Hepatocyte (in vitro differentiated cells): ENCODE measurements at regions not wholly inside any gene's neighbourhood (a gene's known extent, or its start where the extent isn't known, plus 50 kb on each side); places are given as distances from the start of the nearest gene placed in this dataset.

ENCODE experiments used
- DNase-seq: peaks from one replicate; pipeline ENCODE4 v3.0.0-alpha.2; 2016; ENCODE audit warnings: low spot score
- H2AFZ ChIP-seq: fragments of 200-600 bp; sonication (generic); 2 replicates; pipeline ENCODE4 v1.6.0; 2016; ENCODE audit warnings: antibody characterized with exemption, mild to moderate bottlenecking
- H3K27ac ChIP-seq: fragments of 200-600 bp; sonication (generic); 2 replicates; pipeline ENCODE4 v1.5.1; 2016; ENCODE audit warnings: mild to moderate bottlenecking
- H3K27me3 ChIP-seq: fragments of 200-600 bp; sonication (generic); 2 replicates; pipeline ENCODE4 v1.6.1; 2016
- H3K36me3 ChIP-seq: fragments of 200-600 bp; sonication (generic); replicated peaks from 2 replicates; pipeline ENCODE4 v1.5.1; 2016; ENCODE audit warnings: low read depth; ENCODE audit not compliant: insufficient read depth
- H3K4me1 ChIP-seq: fragments of 200-600 bp; sonication (generic); 2 replicates; pipeline ENCODE4 v1.5.1; 2016; ENCODE audit warnings: mild to moderate bottlenecking, moderate library complexity; ENCODE audit not compliant: insufficient read depth
- H3K4me2 ChIP-seq: fragments of 200-600 bp; sonication (generic); 2 replicates; pipeline ENCODE4 v1.6.0; 2016
- H3K4me3 ChIP-seq: fragments of 200-600 bp; sonication (generic); 2 replicates; pipeline ENCODE4 v1.5.1; 2016; ENCODE audit warnings: mild to moderate bottlenecking
- H3K79me2 ChIP-seq: fragments of 200-600 bp; sonication (generic); 2 replicates; pipeline ENCODE4 v1.6.0; 2017; ENCODE audit warnings: mild to moderate bottlenecking
- H3K9me2 ChIP-seq: fragments of 200-600 bp; sonication (generic); replicated peaks from 2 replicates; pipeline ENCODE4 v1.6.0; 2017; ENCODE audit warnings: mild to moderate bottlenecking; ENCODE audit not compliant: insufficient read depth
- H3K9me3 ChIP-seq: fragments of 200-600 bp; sonication (generic); 2 replicates; pipeline ENCODE4 v1.5.1; 2016; ENCODE audit warnings: low read depth, mild to moderate bottlenecking
- H4K20me1 ChIP-seq: fragments of 200-600 bp; sonication (generic); 2 replicates; pipeline ENCODE4 v1.6.0; 2016; ENCODE audit warnings: mild to moderate bottlenecking; ENCODE audit not compliant: insufficient read depth, poor library complexity, severe bottlenecking
- EZH2 ChIP-seq: fragments of 200-600 bp; sonication (generic); IDR thresholded peaks from 2 replicates; pipeline ENCODE4 v1.6.1; 2016; ENCODE audit warnings: antibody characterized with exemption, mild to moderate bottlenecking, borderline replicate concordance
- EZH2phosphoT487 ChIP-seq: fragments of 200-600 bp; sonication (generic); IDR thresholded peaks from one replicate; pipeline ENCODE4 v1.6.1; 2018; ENCODE audit warnings: antibody characterized with exemption, mild to moderate bottlenecking, low read depth, moderate library complexity; ENCODE audit not compliant: unreplicated experiment, severe bottlenecking
- WGBS: methylation state at CpG from one replicate; pipeline ENCODE4 v1.1.6; 2016; ENCODE audit warnings: low lambda C conversion rate; ENCODE audit errors: missing lambda C conversion rate; 5-methylcytosine and 5-hydroxymethylcytosine counted together
- TF ChIP-seq, protein P1 (sequence below): fragments of 200-600 bp; sonication (generic); IDR thresholded peaks from 2 replicates; pipeline ENCODE4 v1.5.1; 2016; ENCODE audit warnings: antibody characterized with exemption, mild to moderate bottlenecking; ENCODE audit not compliant: poor library complexity

DNA sequence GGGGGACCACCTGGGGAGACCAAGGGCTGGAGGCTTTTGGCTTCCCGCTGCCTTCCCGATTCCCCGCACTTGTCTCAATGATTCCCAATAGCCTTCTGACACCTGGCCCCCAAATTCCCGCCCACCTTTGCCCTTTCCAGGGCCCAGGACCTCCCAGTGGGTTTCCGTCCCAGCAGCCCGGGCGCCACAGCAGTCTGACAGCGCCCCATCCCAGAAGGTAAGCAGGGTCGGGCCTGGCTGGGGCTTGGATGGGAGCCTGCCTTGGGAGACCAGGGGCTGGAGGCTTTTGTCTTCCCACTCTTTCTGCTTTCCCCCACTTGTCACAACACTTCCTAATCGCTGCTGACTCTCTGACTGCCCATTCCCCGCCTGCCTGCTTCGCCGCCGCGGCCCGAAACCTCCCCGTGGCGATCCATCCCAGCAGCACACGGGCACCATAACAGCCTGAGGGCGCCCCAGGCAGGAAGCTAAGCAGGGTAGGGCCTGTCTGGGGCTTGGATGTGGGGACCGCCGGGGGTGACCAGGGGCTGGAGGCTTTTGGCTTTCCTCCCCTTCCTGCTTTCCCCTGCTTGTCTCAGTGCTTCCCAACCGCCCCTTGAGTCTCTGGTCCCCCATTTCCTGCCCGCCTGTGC lies 2289.3 kb downstream of the TP53TG3F start:
- no peaks in the 10 kb centered on the region for H3K79me2 ChIP-seq
- H4K20me1 ChIP-seq: no peaks in the 10 kb centered on the region
- no peaks in the 10 kb centered on the region for H3K4me1 ChIP-seq
- no peaks in the 10 kb centered on the region for H3K27me3 ChIP-seq
- TF ChIP-seq EZH2phosphoT487 (no peak), EZH2 (no peak)
- TF ChIP-seq, protein P1, sequence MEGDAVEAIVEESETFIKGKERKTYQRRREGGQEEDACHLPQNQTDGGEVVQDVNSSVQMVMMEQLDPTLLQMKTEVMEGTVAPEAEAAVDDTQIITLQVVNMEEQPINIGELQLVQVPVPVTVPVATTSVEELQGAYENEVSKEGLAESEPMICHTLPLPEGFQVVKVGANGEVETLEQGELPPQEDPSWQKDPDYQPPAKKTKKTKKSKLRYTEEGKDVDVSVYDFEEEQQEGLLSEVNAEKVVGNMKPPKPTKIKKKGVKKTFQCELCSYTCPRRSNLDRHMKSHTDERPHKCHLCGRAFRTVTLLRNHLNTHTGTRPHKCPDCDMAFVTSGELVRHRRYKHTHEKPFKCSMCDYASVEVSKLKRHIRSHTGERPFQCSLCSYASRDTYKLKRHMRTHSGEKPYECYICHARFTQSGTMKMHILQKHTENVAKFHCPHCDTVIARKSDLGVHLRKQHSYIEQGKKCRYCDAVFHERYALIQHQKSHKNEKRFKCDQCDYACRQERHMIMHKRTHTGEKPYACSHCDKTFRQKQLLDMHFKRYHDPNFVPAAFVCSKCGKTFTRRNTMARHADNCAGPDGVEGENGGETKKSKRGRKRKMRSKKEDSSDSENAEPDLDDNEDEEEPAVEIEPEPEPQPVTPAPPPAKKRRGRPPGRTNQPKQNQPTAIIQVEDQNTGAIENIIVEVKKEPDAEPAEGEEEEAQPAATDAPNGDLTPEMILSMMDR: no peak
- no peak for DNase-seq
- H3K4me2 ChIP-seq: no peak overlapping the region
- no peaks in the 10 kb centered on the region for H3K9me2 ChIP-seq
- no peaks in the 10 kb centered on the region for H3K36me3 ChIP-seq
- no peak overlapping the region for H3K27ac ChIP-seq
- no peak overlapping the region for H3K4me3 ChIP-seq
- no peak overlapping the region for H2AFZ ChIP-seq
- H3K9me3 ChIP-seq: no peaks in the 10 kb centered on the region
- 90% methylated on average over 22 of the region's 24 CpGs for WGBS

DNA sequence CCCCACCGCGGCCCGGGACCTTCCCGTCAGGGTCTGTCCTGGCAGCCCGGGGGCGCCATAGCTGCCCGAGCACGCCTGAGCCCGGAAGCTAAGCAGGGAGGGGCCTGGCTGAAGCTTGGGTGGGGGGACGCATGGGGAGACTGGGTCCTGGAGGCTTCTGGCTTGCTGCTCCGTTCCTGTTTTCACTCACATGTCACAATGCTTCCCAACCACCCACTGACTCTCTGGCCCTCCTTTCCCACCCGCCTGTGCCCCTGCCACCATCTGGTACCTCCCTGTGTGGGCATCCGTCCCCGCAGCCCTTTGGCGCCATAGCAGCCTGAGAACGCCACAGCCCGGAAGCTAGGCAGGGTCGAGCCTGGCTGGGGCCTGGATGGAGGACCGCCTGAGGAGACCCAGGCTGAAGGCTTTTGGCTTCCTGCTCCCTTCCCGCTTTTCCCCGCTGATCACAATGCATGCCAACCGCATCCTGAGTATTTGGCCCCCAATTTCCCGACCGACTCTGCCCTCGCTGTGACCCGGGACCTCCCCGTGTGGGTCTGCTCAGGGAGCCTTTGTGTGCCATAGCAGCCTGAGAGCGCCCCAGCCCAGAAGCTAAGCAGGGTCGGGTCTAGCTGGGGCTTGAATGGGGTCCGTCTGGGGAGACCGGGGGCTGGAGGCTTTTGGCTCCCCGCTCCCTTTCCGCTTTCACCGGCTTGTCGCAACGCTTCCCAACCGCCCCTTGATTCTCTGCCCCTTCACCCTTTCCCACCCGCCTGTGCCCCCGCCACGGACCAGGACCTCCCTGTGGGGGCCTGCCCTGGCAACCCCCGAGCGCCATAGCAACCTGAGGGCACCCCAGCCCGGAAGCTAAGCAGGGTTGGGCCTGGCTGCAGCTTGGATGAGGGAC lies 2290.1 kb downstream of the TP53TG3F start:
- no peak for DNase-seq
- H3K9me2 ChIP-seq: no peaks in the 10 kb centered on the region
- no peak overlapping the region for H3K4me2 ChIP-seq
- TF ChIP-seq EZH2phosphoT487 (no peak), EZH2 (no peak)
- TF ChIP-seq, protein P1: no peak
- H3K27ac ChIP-seq: no peak overlapping the region
- H2AFZ ChIP-seq: no peak overlapping the region
- H3K79me2 ChIP-seq: no peaks in the 10 kb centered on the region
- H3K27me3 ChIP-seq: no peaks in the 10 kb centered on the region
- H4K20me1 ChIP-seq: no peaks in the 10 kb centered on the region
- H3K9me3 ChIP-seq: no peaks in the 10 kb centered on the region
- no peak overlapping the region for H3K4me3 ChIP-seq
- no peaks in the 10 kb centered on the region for H3K36me3 ChIP-seq
- WGBS: 91% methylated on average over 24 of the region's 43 CpGs
- no peaks in the 10 kb centered on the region for H3K4me1 ChIP-seq

DNA sequence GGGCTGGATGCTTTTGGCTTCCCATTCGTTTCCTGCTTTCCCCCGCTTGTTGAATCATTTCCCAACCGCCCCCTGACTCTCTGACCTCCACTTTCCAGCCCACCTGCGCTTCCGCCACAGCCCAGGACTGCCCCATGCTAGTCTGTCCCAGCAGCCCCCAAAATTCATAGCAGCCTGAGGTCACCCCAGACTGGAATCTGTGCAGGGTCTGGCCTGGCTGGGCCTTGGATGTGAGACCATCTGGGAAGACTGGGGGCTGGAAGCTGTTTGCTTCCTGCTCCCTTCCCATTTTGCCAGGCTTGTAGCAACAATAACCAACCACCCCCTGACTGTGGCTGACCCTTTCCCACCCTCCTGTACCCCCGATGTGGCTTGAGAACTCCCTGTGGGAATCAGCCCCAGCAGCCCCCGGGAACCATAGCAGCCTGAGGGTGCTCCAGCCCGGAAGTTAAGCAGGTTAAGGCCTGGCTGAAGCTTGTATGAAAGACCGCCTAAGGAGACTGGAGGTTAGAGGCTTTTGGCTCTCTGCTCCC lies 2290.8 kb downstream of the TP53TG3F start:
- Histone ChIP-seq H3K27me3 (no peaks in the 10 kb centered on the region), H3K36me3 (no peaks in the 10 kb centered on the region), H3K4me3 (no peak overlapping the region), H2AFZ (no peak overlapping the region), H3K9me2 (no peaks in the 10 kb centered on the region), H3K79me2 (no peaks in the 10 kb centered on the region), H3K27ac (no peak overlapping the region), H3K4me1 (no peaks in the 10 kb centered on the region), H4K20me1 (no peaks in the 10 kb centered on the region), H3K4me2 (no peak overlapping the region), H3K9me3 (no peaks in the 10 kb centered on the region)
- WGBS: 85% methylated on average over 9 of the region's 9 CpGs
- DNase-seq: no peak
- TF ChIP-seq EZH2: no peak
- TF ChIP-seq, protein P1: no peak
- TF ChIP-seq EZH2phosphoT487: no peak
